Osteoblast (primary cell): ENCODE measurements at regions not wholly inside any gene's neighbourhood (a gene's known extent, or its start where the extent isn't known, plus 50 kb on each side); places are given as distances from the start of the nearest gene placed in this dataset.

Experiments
- DNase-seq: peaks from one replicate; pipeline ENCODE4 v3.0.0; 2011; ENCODE audit warnings: low spot score, mixed read lengths; ENCODE audit not compliant: insufficient read length; ENCODE audit errors: missing footprints
- H2AFZ ChIP-seq: 2 replicates; pipeline ENCODE4 v1.6.0; 2011; ENCODE audit warnings: mild to moderate bottlenecking, low read length
- H3K27ac ChIP-seq: 2 replicates; pipeline ENCODE4 v1.5.1; 2011; ENCODE audit warnings: mild to moderate bottlenecking, low read depth, low read length, moderate library complexity
- H3K27me3 ChIP-seq: 2 replicates; pipeline ENCODE4 v1.6.0; 2012; ENCODE audit warnings: mild to moderate bottlenecking, control low read depth, inconsistent platforms, low read length, moderate library complexity; ENCODE audit not compliant: insufficient read depth
- H3K36me3 ChIP-seq: 2 replicates; pipeline ENCODE4 v1.5.1; 2011; ENCODE audit warnings: mild to moderate bottlenecking, low read length, control low read depth, moderate library complexity; ENCODE audit not compliant: insufficient read depth
- H3K4me1 ChIP-seq: 2 replicates; pipeline ENCODE4 v1.5.1; 2011; ENCODE audit warnings: mild to moderate bottlenecking, low read length, control low read depth, moderate library complexity; ENCODE audit not compliant: insufficient read depth
- H3K4me2 ChIP-seq: 2 replicates; pipeline ENCODE4 v1.6.0; 2011; ENCODE audit warnings: mild to moderate bottlenecking, low read length; ENCODE audit not compliant: insufficient read depth
- H3K4me3 ChIP-seq: fragments of 200-600 bp; sonication (generic); 3 replicates; pipeline ENCODE4 v1.5.1; 2012; ENCODE audit warnings: mild to moderate bottlenecking, low read length, inconsistent platforms; ENCODE audit not compliant: insufficient read depth
- H3K79me2 ChIP-seq: 2 replicates; pipeline ENCODE4 v1.6.0; 2012; ENCODE audit warnings: mild to moderate bottlenecking, low read length, control low read depth, inconsistent platforms; ENCODE audit not compliant: insufficient read depth
- H3K9me3 ChIP-seq: 2 replicates; pipeline ENCODE4 v1.5.1; 2011; ENCODE audit warnings: low read depth, low read length, control low read depth
- H4K20me1 ChIP-seq: 2 replicates; pipeline ENCODE4 v1.6.0; 2012; ENCODE audit warnings: mild to moderate bottlenecking, low read length, control low read depth; ENCODE audit not compliant: insufficient read depth
- CTCF ChIP-seq: IDR thresholded peaks from 2 replicates; pipeline ENCODE4 v1.5.1; 2011; ENCODE audit warnings: mild to moderate bottlenecking, low read depth, low read length, moderate library complexity; ENCODE audit errors: extremely low read depth

GRCh38 chr10:108348215-108348614 lies 1183.7 kb upstream of the SORCS1 start:
- H3K4me3 ChIP-seq: no peak overlapping the region
- no peak overlapping the region for H3K27ac ChIP-seq
- no peaks in the 10 kb centered on the region for H3K27me3 ChIP-seq
- no peaks in the 10 kb centered on the region for H3K9me3 ChIP-seq
- peak; percentile 14 for DNase-seq
- H3K79me2 ChIP-seq: no peaks in the 10 kb centered on the region
- no peak overlapping the region for H2AFZ ChIP-seq
- no peaks in the 10 kb centered on the region for H3K36me3 ChIP-seq
- TF ChIP-seq CTCF: no peak
- no peak overlapping the region for H3K4me2 ChIP-seq
- no peaks in the 10 kb centered on the region for H4K20me1 ChIP-seq
- no peaks in the 10 kb centered on the region for H3K4me1 ChIP-seq

GRCh38 chr10:108346066-108346465 lies 1181.6 kb upstream of the SORCS1 start:
- Histone ChIP-seq H3K4me2 (no peak overlapping the region), H3K27me3 (no peaks in the 10 kb centered on the region), H3K79me2 (no peaks in the 10 kb centered on the region), H4K20me1 (no peaks in the 10 kb centered on the region), H3K4me3 (no peak overlapping the region), H3K4me1 (no peaks in the 10 kb centered on the region), H3K36me3 (no peaks in the 10 kb centered on the region), H3K27ac (no peak overlapping the region), H2AFZ (no peak overlapping the region), H3K9me3 (no peaks in the 10 kb centered on the region)
- DNase-seq: no peak
- TF ChIP-seq CTCF: no peak

- Histone ChIP-seq H2AFZ (no peak overlapping the region), H3K36me3 (no peaks in the 10 kb centered on the region), H3K79me2 (no peaks in the 10 kb centered on the region), H3K4me1 (no peaks in the 10 kb centered on the region), H3K9me3 (no peaks in the 10 kb centered on the region), H3K27me3 (no peaks in the 10 kb centered on the region), H3K4me2 (no peak overlapping the region), H3K27ac (no peak overlapping the region), H4K20me1 (no peaks in the 10 kb centered on the region), H3K4me3 (no peak overlapping the region)
- TF ChIP-seq CTCF: no peak
- DNase-seq: peak; percentile 0
Observed at GRCh38 chr10:108338146-108338545, 1173.6 kb upstream of the SORCS1 start.

GRCh38 chr10:108336836-108337235 lies 1172.3 kb upstream of the SORCS1 start:
- Histone ChIP-seq H3K4me3 (no peak overlapping the region), H4K20me1 (no peaks in the 10 kb centered on the region), H3K27ac (no peak overlapping the region), H3K36me3 (no peaks in the 10 kb centered on the region), H3K9me3 (no peaks in the 10 kb centered on the region), H3K27me3 (no peaks in the 10 kb centered on the region), H2AFZ (no peak overlapping the region), H3K4me1 (no peaks in the 10 kb centered on the region), H3K79me2 (no peaks in the 10 kb centered on the region), H3K4me2 (no peak overlapping the region)
- TF ChIP-seq CTCF: no peak
- DNase-seq: no peak
